NCI-H1436 (cell line): ENCODE measurements at regions not wholly inside any gene's neighbourhood (a gene's known extent, or its start where the extent isn't known, plus 50 kb on each side); places are given as distances from the start of the nearest gene placed in this dataset.
"Not testable (repeated sequence)": the region's sequence is repeated elsewhere in the genome, so short reads cannot be mapped to it uniquely, and the experiment has no call there.

ENCODE experiments used
- DNase-seq: peaks from one replicate; lab custom pipeline; 2025; lab: John Stamatoyannopoulos, UW

GRCh38 chr20:7174554-7174953 is 407.1 kb downstream of the BMP2 start:
- no peak for DNase-seq

GRCh38 chr20:7175827-7176226 is 408.3 kb downstream of the BMP2 start:
- not testable (repeated sequence) for DNase-seq

- no peak for DNase-seq
Observed at GRCh38 chr20:7178004-7178403, 410.5 kb downstream of the BMP2 start.

- DNase-seq, result no peak
Observed at GRCh38 chr20:7180256-7181045, 413.0 kb downstream of the BMP2 start.

- no peak for DNase-seq
Observed at GRCh38 chr20:7189231-7189630, 421.7 kb downstream of the BMP2 start.

GRCh38 chr20:7193681-7194080 is 426.2 kb downstream of the BMP2 start:
- DNase-seq, result no peak

GRCh38 chr20:7195704-7196103 is 428.2 kb downstream of the BMP2 start:
- DNase-seq, result no peak

- no peak for DNase-seq
Observed at GRCh38 chr20:7196481-7196880, 429.0 kb downstream of the BMP2 start.

GRCh38 chr20:7199861-7200260 is 432.4 kb downstream of the BMP2 start:
- DNase-seq, result no peak

- DNase-seq, result no peak
Observed at GRCh38 chr20:7207186-7207798, 439.8 kb downstream of the BMP2 start.

GRCh38 chr20:7210910-7211309 is 443.4 kb downstream of the BMP2 start:
- DNase-seq, result no peak

- DNase-seq, result no peak
Observed at GRCh38 chr20:7214081-7214740, 446.7 kb downstream of the BMP2 start.

- no peak for DNase-seq
Observed at GRCh38 chr20:7217606-7218005, 450.1 kb downstream of the BMP2 start.

- no peak for DNase-seq
Observed at GRCh38 chr20:7220755-7221154, 453.3 kb downstream of the BMP2 start.

- DNase-seq, result peak; percentile 1
Observed at GRCh38 chr20:7226156-7226555, 458.7 kb downstream of the BMP2 start.

- no peak for DNase-seq
Observed at GRCh38 chr20:7231303-7231702, 463.8 kb downstream of the BMP2 start.

GRCh38 chr20:7232796-7233195 is 465.3 kb downstream of the BMP2 start:
- no peak for DNase-seq

- DNase-seq, result no peak
Observed at GRCh38 chr20:7237251-7237650, 469.8 kb downstream of the BMP2 start.

GRCh38 chr20:7240490-7240889 is 473.0 kb downstream of the BMP2 start:
- no peak for DNase-seq

GRCh38 chr20:7248281-7249201 is 481.1 kb downstream of the BMP2 start:
- DNase-seq, result no peak

- no peak for DNase-seq
Observed at GRCh38 chr20:7250337-7250736, 482.9 kb downstream of the BMP2 start.

GRCh38 chr20:7257099-7257498 is 489.6 kb downstream of the BMP2 start:
- DNase-seq, result no peak
